HEK293 (cell line): ENCODE measurements at regions not wholly inside any gene's neighbourhood (a gene's known extent, or its start where the extent isn't known, plus 50 kb on each side); places are given as distances from the start of the nearest gene placed in this dataset.

Source experiments
- CTCF ChIP-seq: fragments of 450-650 bp; formaldehyde crosslinking; IDR thresholded peaks from 2 replicates; pipeline ENCODE4 v1.5.1; 2016; ENCODE audit warnings: missing biosample characterization, missing genetic modification characterization
- MEIS1 ChIP-seq: sonication (generic); formaldehyde crosslinking; IDR thresholded peaks from 2 replicates; pipeline ENCODE4 v1.8.1; 2022; ENCODE audit warnings: missing genetic modification reagents, mild to moderate bottlenecking, borderline replicate concordance
- SCRT2 ChIP-seq: fragments of 450-650 bp; formaldehyde crosslinking; IDR thresholded peaks from 2 replicates; pipeline ENCODE4 v1.5.1; 2016; ENCODE audit warnings: missing biosample characterization, missing genetic modification characterization
- ZBTB48 ChIP-seq: fragments of 450-650 bp; formaldehyde crosslinking; IDR thresholded peaks from 2 replicates; pipeline ENCODE4 v1.5.1; 2016; ENCODE audit warnings: missing biosample characterization, missing genetic modification characterization
- ZNF223 ChIP-seq: fragments of 450-650 bp; formaldehyde crosslinking; IDR thresholded peaks from 2 replicates; pipeline ENCODE4 v1.5.1; 2016; ENCODE audit warnings: missing biosample characterization, missing genetic modification characterization
- TF ChIP-seq, protein P1 (sequence below): fragments of 450-650 bp; formaldehyde crosslinking; IDR thresholded peaks from 2 replicates; pipeline ENCODE4 v1.5.1; 2016; ENCODE audit warnings: missing biosample characterization, missing genetic modification characterization

GRCh38 chr7:119996634-119997033 lies 276.3 kb upstream of the KCND2 start:
- no peak for TF ChIP-seq CTCF (tag by site-specific recombination)
- no peak for TF ChIP-seq SCRT2 (tag by site-specific recombination)
- no peak for TF ChIP-seq ZNF223 (tag by site-specific recombination)
- no peak for TF ChIP-seq ZBTB48 (tag by site-specific recombination)
- no peak for TF ChIP-seq MEIS1 (CRISPR knock-in tag)
- TF ChIP-seq, protein P1, sequence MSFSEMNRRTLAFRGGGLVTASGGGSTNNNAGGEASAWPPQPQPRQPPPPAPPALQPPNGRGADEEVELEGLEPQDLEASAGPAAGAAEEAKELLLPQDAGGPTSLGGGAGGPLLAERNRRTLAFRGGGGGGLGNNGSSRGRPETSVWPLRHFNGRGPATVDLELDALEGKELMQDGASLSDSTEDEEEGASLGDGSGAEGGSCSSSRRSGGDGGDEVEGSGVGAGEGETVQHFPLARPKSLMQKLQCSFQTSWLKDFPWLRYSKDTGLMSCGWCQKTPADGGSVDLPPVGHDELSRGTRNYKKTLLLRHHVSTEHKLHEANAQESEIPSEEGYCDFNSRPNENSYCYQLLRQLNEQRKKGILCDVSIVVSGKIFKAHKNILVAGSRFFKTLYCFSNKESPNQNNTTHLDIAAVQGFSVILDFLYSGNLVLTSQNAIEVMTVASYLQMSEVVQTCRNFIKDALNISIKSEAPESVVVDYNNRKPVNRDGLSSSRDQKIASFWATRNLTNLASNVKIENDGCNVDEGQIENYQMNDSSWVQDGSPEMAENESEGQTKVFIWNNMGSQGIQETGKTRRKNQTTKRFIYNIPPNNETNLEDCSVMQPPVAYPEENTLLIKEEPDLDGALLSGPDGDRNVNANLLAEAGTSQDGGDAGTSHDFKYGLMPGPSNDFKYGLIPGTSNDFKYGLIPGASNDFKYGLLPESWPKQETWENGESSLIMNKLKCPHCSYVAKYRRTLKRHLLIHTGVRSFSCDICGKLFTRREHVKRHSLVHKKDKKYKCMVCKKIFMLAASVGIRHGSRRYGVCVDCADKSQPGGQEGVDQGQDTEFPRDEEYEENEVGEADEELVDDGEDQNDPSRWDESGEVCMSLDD (tag by site-specific recombination): no peak
